IMR-90 (cell line): ENCODE measurements at regions not wholly inside any gene's neighbourhood (a gene's known extent, or its start where the extent isn't known, plus 50 kb on each side); places are given as distances from the start of the nearest gene placed in this dataset.

Experiments
- BHLHE40 ChIP-seq: fragments of 150-350 bp; IDR thresholded peaks from 2 replicates; pipeline ENCODE4 v1.6.1; 2016; ENCODE audit warnings: mild to moderate bottlenecking, low read depth, low read length
- CEBPB ChIP-seq: IDR thresholded peaks from 2 replicates; pipeline ENCODE4 v1.6.1; 2012; ENCODE audit warnings: low read depth, low read length, improper control_type of control experiment
- CHD1 ChIP-seq: IDR thresholded peaks from 2 replicates; pipeline ENCODE4 v1.6.1; 2012; ENCODE audit warnings: low read depth, low read length, improper control_type of control experiment
- MAFK ChIP-seq: IDR thresholded peaks from 2 replicates; pipeline ENCODE4 v1.6.1; 2012; ENCODE audit warnings: low read depth, low read length, improper control_type of control experiment
- MAZ ChIP-seq: IDR thresholded peaks from 2 replicates; pipeline ENCODE4 v1.6.1; 2012; ENCODE audit warnings: low read depth, mild to moderate bottlenecking, low read length, improper control_type of control experiment, moderate library complexity, borderline replicate concordance
- NFE2L2 ChIP-seq: fragments of 150-350 bp; IDR thresholded peaks from 2 replicates; pipeline ENCODE4 v1.6.1; 2016; ENCODE audit warnings: low read depth, mild to moderate bottlenecking, low read length
- POLR2A ChIP-seq: IDR thresholded peaks from 2 replicates; pipeline ENCODE4 v1.6.1; 2012; ENCODE audit warnings: mild to moderate bottlenecking, low read depth, low read length
- RAD21 ChIP-seq: IDR thresholded peaks from 2 replicates; pipeline ENCODE4 v1.6.1; 2012; ENCODE audit warnings: low read length, improper control_type of control experiment
- SMC3 ChIP-seq: fragments of 150-350 bp; IDR thresholded peaks from 2 replicates; pipeline ENCODE4 v1.6.1; 2016; ENCODE audit warnings: low read depth, mild to moderate bottlenecking, antibody characterized with exemption, low read length, moderate library complexity
- TF ChIP-seq, protein P1 (sequence below): conservative IDR thresholded peaks from 2 replicates; pipeline ENCODE4 v1.5.1; 2012; ENCODE audit warnings: mild to moderate bottlenecking, low read depth, low read length, improper control_type of control experiment
- TF ChIP-seq, protein P2 (sequence below): fragments of 150-350 bp; IDR thresholded peaks from 2 replicates; pipeline ENCODE4 v1.6.1; 2017; ENCODE audit warnings: mild to moderate bottlenecking, antibody characterized with exemption, low read length, low read depth

DNA sequence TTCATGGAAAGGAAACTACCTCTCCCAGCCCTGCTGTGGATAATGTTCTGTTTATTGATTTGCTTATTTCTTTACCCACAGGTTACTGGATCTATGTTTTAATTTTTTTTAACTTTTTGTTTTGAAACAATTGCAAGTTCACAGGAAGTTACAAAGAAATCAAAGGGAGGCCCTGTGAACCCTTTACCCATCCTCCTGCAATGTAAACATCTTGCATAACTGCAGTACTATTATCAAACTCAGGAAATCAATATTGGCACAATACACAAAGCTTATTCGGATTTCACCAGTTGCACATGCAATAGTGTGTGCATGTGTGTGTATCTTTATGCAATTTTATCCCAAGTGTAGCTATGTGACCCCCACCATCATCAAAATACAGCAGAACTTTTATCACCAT lies 398.0 kb downstream of the BTBD3 start:
- TF ChIP-seq POLR2A, result no peak
- TF ChIP-seq MAFK, result no peak
- TF ChIP-seq, protein P1, sequence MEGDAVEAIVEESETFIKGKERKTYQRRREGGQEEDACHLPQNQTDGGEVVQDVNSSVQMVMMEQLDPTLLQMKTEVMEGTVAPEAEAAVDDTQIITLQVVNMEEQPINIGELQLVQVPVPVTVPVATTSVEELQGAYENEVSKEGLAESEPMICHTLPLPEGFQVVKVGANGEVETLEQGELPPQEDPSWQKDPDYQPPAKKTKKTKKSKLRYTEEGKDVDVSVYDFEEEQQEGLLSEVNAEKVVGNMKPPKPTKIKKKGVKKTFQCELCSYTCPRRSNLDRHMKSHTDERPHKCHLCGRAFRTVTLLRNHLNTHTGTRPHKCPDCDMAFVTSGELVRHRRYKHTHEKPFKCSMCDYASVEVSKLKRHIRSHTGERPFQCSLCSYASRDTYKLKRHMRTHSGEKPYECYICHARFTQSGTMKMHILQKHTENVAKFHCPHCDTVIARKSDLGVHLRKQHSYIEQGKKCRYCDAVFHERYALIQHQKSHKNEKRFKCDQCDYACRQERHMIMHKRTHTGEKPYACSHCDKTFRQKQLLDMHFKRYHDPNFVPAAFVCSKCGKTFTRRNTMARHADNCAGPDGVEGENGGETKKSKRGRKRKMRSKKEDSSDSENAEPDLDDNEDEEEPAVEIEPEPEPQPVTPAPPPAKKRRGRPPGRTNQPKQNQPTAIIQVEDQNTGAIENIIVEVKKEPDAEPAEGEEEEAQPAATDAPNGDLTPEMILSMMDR, result no peak
- TF ChIP-seq NFE2L2, result no peak
- no peak for TF ChIP-seq CHD1
- TF ChIP-seq BHLHE40, result no peak
- no peak for TF ChIP-seq RAD21
- TF ChIP-seq MAZ, result no peak
- no peak for TF ChIP-seq CEBPB
- TF ChIP-seq, protein P2, sequence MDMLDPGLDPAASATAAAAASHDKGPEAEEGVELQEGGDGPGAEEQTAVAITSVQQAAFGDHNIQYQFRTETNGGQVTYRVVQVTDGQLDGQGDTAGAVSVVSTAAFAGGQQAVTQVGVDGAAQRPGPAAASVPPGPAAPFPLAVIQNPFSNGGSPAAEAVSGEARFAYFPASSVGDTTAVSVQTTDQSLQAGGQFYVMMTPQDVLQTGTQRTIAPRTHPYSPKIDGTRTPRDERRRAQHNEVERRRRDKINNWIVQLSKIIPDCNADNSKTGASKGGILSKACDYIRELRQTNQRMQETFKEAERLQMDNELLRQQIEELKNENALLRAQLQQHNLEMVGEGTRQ, result no peak
- TF ChIP-seq SMC3, result no peak
